ENCODE measurements at regions not wholly inside any gene's neighbourhood (a gene's known extent, or its start where the extent isn't known, plus 50 kb on each side); places are given as distances from the start of the nearest gene placed in this dataset.

GRCh38 chr7:97454636-97455035 is 277.2 kb upstream of the TAC1 start:
- TF ChIP-seq, protein P1, sequence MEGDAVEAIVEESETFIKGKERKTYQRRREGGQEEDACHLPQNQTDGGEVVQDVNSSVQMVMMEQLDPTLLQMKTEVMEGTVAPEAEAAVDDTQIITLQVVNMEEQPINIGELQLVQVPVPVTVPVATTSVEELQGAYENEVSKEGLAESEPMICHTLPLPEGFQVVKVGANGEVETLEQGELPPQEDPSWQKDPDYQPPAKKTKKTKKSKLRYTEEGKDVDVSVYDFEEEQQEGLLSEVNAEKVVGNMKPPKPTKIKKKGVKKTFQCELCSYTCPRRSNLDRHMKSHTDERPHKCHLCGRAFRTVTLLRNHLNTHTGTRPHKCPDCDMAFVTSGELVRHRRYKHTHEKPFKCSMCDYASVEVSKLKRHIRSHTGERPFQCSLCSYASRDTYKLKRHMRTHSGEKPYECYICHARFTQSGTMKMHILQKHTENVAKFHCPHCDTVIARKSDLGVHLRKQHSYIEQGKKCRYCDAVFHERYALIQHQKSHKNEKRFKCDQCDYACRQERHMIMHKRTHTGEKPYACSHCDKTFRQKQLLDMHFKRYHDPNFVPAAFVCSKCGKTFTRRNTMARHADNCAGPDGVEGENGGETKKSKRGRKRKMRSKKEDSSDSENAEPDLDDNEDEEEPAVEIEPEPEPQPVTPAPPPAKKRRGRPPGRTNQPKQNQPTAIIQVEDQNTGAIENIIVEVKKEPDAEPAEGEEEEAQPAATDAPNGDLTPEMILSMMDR (IDR thresholded peaks at IDR 0.05) = no peak
- TF ChIP-seq POLR2A (IDR thresholded peaks at IDR 0.05) = no peak
- no peak for TF ChIP-seq POLR2AphosphoS5 (IDR thresholded peaks at IDR 0.05)

Data from transverse colon (tissue), 4 donors.